PC-3 (cell line): ENCODE measurements at regions not wholly inside any gene's neighbourhood (a gene's known extent, or its start where the extent isn't known, plus 50 kb on each side); places are given as distances from the start of the nearest gene placed in this dataset.

ENCODE experiments used
- CTCF ChIP-seq: fragments of 300-600 bp; sonication (generic); conservative IDR thresholded peaks from 2 replicates; pipeline ENCODE4 v1.5.1; 2017; ENCODE audit warnings: antibody characterized with exemption, low read depth, mild to moderate bottlenecking, low read length
- EZH2 ChIP-seq: fragments of 300-600 bp; sonication (generic); IDR thresholded peaks from one replicate; pipeline ENCODE4 v1.6.1; 2017; ENCODE audit warnings: antibody characterized with exemption, mild to moderate bottlenecking, low read length; ENCODE audit not compliant: unreplicated experiment

GRCh38 chrX:8254401-8254800 is 83.3 kb upstream of the VCX2 start:
- TF ChIP-seq EZH2 = no peak
- TF ChIP-seq CTCF = no peak
